HG02938 (cell line): ENCODE measurements at regions not wholly inside any gene's neighbourhood (a gene's known extent, or its start where the extent isn't known, plus 50 kb on each side); places are given as distances from the start of the nearest gene placed in this dataset.

Source experiments
- ATAC-seq: cut with Tn5 transposase; IDR thresholded peaks from one replicate; pipeline ENCODE4 v1.9.1; 2021; ENCODE audit warnings: mild to moderate bottlenecking, moderate library complexity; ENCODE audit not compliant: unreplicated experiment

GRCh38 chr7:94261067-94261466, 133.6 kb upstream of the COL1A2 start:
- no peak for ATAC-seq

GRCh38 chr7:94264756-94265155, 129.9 kb upstream of the COL1A2 start:
- no peak for ATAC-seq

GRCh38 chr7:94265456-94265855, 129.2 kb upstream of the COL1A2 start:
- no peak for ATAC-seq

- ATAC-seq, result no peak
Observed at GRCh38 chr7:94266238-94266644, 128.5 kb upstream of the COL1A2 start.

GRCh38 chr7:94270772-94271171, 123.9 kb upstream of the COL1A2 start:
- ATAC-seq, result no peak

GRCh38 chr7:94272821-94273583, 121.7 kb upstream of the COL1A2 start:
- no peak for ATAC-seq

GRCh38 chr7:94274828-94275227, 119.9 kb upstream of the COL1A2 start:
- ATAC-seq, result no peak

GRCh38 chr7:94276027-94276426, 118.7 kb upstream of the COL1A2 start:
- ATAC-seq, result no peak

GRCh38 chr7:94276795-94277194, 117.9 kb upstream of the COL1A2 start:
- no peak for ATAC-seq

- ATAC-seq, result no peak
Observed at GRCh38 chr7:94277236-94277635, 117.5 kb upstream of the COL1A2 start.

GRCh38 chr7:94280851-94281250, 113.8 kb upstream of the COL1A2 start:
- no peak for ATAC-seq

GRCh38 chr7:94284104-94284503, 110.6 kb upstream of the COL1A2 start:
- ATAC-seq, result no peak

- no peak for ATAC-seq
Observed at GRCh38 chr7:94286111-94286510, 108.6 kb upstream of the COL1A2 start.

GRCh38 chr7:94288096-94288495, 106.6 kb upstream of the COL1A2 start:
- ATAC-seq, result no peak

GRCh38 chr7:94289071-94289470, 105.6 kb upstream of the COL1A2 start:
- no peak for ATAC-seq

GRCh38 chr7:94294471-94295131, 100.1 kb upstream of the COL1A2 start:
- ATAC-seq, result no peak

GRCh38 chr7:94295850-94296249, 98.8 kb upstream of the COL1A2 start:
- no peak for ATAC-seq

GRCh38 chr7:94296881-94297280, 97.8 kb upstream of the COL1A2 start:
- no peak for ATAC-seq

GRCh38 chr7:94297397-94297838, 97.3 kb upstream of the COL1A2 start:
- no peak for ATAC-seq

GRCh38 chr7:94298943-94299342, 95.8 kb upstream of the COL1A2 start:
- ATAC-seq, result no peak

- no peak for ATAC-seq
Observed at GRCh38 chr7:94300176-94300835, 94.4 kb upstream of the COL1A2 start.

- no peak for ATAC-seq
Observed at GRCh38 chr7:94301024-94301586, 93.6 kb upstream of the COL1A2 start.
